Cardiac muscle cell (in vitro differentiated cells and primary cell): ENCODE measurements at regions not wholly inside any gene's neighbourhood (a gene's known extent, or its start where the extent isn't known, plus 50 kb on each side); places are given as distances from the start of the nearest gene placed in this dataset.
"Not testable (repeated sequence)": the region's sequence is repeated elsewhere in the genome, so short reads cannot be mapped to it uniquely, and the experiment has no call there.

Source experiments
- DNase-seq, 2 donors: peaks; one replicate each; pipeline versions ENCODE4 v3.0.0 to v3.0.0-alpha.2; 2010 to 2017; ENCODE audit warnings: low read depth in 1 of 2, low spot score in 1 of 2
- H3K27ac ChIP-seq: fragments of 200-600 bp; sonication (generic); 2 replicates; pipeline ENCODE4 v1.5.1; 2016
- H3K27me3 ChIP-seq: fragments of 200-600 bp; sonication (generic); 2 replicates; pipeline ENCODE4 v1.6.0; 2016; ENCODE audit warnings: control low read depth
- H3K36me3 ChIP-seq: fragments of 200-600 bp; sonication (generic); 2 replicates; pipeline ENCODE4 v1.5.1; 2016; ENCODE audit warnings: control low read depth
- H3K4me1 ChIP-seq: fragments of 200-600 bp; sonication (generic); 2 replicates; pipeline ENCODE4 v1.8.1; 2017; ENCODE audit warnings: low read depth, mild to moderate bottlenecking, mixed run types
- H3K4me3 ChIP-seq: fragments of 200-600 bp; sonication (generic); 2 replicates; pipeline ENCODE4 v1.5.1; 2016; ENCODE audit warnings: mild to moderate bottlenecking
- H3K9me3 ChIP-seq: fragments of 200-600 bp; sonication (generic); 2 replicates; pipeline ENCODE4 v1.5.1; 2017; ENCODE audit warnings: low read depth, mild to moderate bottlenecking, control low read depth
- TF ChIP-seq, protein P1 (sequence below): IDR thresholded peaks from 2 replicates; pipeline ENCODE4 v1.5.1; 2012; ENCODE audit warnings: low read depth, mild to moderate bottlenecking, low read length

DNA sequence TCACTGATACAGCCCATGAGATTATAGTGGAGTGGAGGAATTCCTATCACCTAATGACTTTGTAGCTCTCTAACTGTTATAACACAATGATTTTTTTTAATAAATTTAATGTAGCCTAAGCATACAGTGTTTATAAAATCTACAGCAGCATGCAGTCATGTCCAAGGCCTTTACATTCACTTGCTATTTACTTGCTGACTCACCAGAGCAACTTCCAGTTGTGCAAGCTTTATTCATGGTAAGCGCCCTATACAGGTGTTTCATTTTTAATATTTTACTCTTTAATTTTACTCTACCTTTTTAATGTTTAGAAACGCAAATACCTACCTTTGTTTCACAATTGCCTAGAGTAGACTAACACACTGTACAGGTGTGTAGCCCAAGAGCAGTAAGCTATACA lies 1652.2 kb downstream of the BRINP3 start:
- TF ChIP-seq, protein P1, sequence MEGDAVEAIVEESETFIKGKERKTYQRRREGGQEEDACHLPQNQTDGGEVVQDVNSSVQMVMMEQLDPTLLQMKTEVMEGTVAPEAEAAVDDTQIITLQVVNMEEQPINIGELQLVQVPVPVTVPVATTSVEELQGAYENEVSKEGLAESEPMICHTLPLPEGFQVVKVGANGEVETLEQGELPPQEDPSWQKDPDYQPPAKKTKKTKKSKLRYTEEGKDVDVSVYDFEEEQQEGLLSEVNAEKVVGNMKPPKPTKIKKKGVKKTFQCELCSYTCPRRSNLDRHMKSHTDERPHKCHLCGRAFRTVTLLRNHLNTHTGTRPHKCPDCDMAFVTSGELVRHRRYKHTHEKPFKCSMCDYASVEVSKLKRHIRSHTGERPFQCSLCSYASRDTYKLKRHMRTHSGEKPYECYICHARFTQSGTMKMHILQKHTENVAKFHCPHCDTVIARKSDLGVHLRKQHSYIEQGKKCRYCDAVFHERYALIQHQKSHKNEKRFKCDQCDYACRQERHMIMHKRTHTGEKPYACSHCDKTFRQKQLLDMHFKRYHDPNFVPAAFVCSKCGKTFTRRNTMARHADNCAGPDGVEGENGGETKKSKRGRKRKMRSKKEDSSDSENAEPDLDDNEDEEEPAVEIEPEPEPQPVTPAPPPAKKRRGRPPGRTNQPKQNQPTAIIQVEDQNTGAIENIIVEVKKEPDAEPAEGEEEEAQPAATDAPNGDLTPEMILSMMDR, result no peak
- no peak for DNase-seq
- no peaks in the 10 kb centered on the region for H3K36me3 ChIP-seq
- H3K4me1 ChIP-seq, result no peaks in the 10 kb centered on the region
- H3K27me3 ChIP-seq, result no peaks in the 10 kb centered on the region
- H3K4me3 ChIP-seq, result no peak overlapping the region
- no peak overlapping the region for H3K27ac ChIP-seq
- H3K9me3 ChIP-seq, result no peaks in the 10 kb centered on the region

GRCh38 chr1:188826800-188827199 lies 1650.9 kb downstream of the BRINP3 start:
- TF ChIP-seq, protein P1, result no peak

GRCh38 chr1:188827400-188827799 lies 1650.3 kb downstream of the BRINP3 start:
- no peaks in the 10 kb centered on the region for H3K36me3 ChIP-seq
- H3K27me3 ChIP-seq, result no peaks in the 10 kb centered on the region
- no peaks in the 10 kb centered on the region for H3K4me1 ChIP-seq
- no peak overlapping the region for H3K27ac ChIP-seq
- no peak for DNase-seq
- H3K4me3 ChIP-seq, result no peak overlapping the region
- no peaks in the 10 kb centered on the region for H3K9me3 ChIP-seq
- TF ChIP-seq, protein P1, result no peak

More at GRCh38 chr1:188826800-188827199, 1650.9 kb downstream of the BRINP3 start:
- Histone ChIP-seq H3K4me3 (no peak overlapping the region), H3K4me1 (no peaks in the 10 kb centered on the region), H3K36me3 (no peaks in the 10 kb centered on the region), H3K9me3 (no peaks in the 10 kb centered on the region), H3K27ac (no peak overlapping the region), H3K27me3 (no peaks in the 10 kb centered on the region)
- DNase-seq, result no peak

- H3K36me3 ChIP-seq, H3K27me3 ChIP-seq, H3K27ac ChIP-seq, H3K9me3 ChIP-seq, H3K4me1 ChIP-seq, H3K4me3 ChIP-seq, DNase-seq: not testable (repeated sequence)
These were observed 1636.5 kb downstream of the BRINP3 start for GRCh38 chr1:188841111-188841696.

- DNase-seq, result no peak
- no peaks in the 10 kb centered on the region for H3K4me1 ChIP-seq
- no peaks in the 10 kb centered on the region for H3K36me3 ChIP-seq
- TF ChIP-seq, protein P1, result no peak
- H3K4me3 ChIP-seq, result no peak overlapping the region
- H3K27me3 ChIP-seq, result no peaks in the 10 kb centered on the region
- H3K27ac ChIP-seq, result no peak overlapping the region
- no peaks in the 10 kb centered on the region for H3K9me3 ChIP-seq
These were observed 1631.2 kb downstream of the BRINP3 start for GRCh38 chr1:188846468-188846867.

- H3K4me1 ChIP-seq, result no peaks in the 10 kb centered on the region
These were observed 1620.1 kb downstream of the BRINP3 start for GRCh38 chr1:188857526-188858087.

More at GRCh38 chr1:188857526-188858087, 1620.1 kb downstream of the BRINP3 start:
- DNase-seq, result no peak
- Histone ChIP-seq H3K4me3 (no peak overlapping the region), H3K36me3 (no peaks in the 10 kb centered on the region), H3K27me3 (no peaks in the 10 kb centered on the region), H3K27ac (no peak overlapping the region), H3K9me3 (no peaks in the 10 kb centered on the region)
- TF ChIP-seq, protein P1, result no peak
